ENCODE measurements at regions not wholly inside any gene's neighbourhood (a gene's known extent, or its start where the extent isn't known, plus 50 kb on each side); places are given as distances from the start of the nearest gene placed in this dataset.
"Not testable (repeated sequence)": the region's sequence is repeated elsewhere in the genome, so short reads cannot be mapped to it uniquely, and the experiment has no call there.

DNA sequence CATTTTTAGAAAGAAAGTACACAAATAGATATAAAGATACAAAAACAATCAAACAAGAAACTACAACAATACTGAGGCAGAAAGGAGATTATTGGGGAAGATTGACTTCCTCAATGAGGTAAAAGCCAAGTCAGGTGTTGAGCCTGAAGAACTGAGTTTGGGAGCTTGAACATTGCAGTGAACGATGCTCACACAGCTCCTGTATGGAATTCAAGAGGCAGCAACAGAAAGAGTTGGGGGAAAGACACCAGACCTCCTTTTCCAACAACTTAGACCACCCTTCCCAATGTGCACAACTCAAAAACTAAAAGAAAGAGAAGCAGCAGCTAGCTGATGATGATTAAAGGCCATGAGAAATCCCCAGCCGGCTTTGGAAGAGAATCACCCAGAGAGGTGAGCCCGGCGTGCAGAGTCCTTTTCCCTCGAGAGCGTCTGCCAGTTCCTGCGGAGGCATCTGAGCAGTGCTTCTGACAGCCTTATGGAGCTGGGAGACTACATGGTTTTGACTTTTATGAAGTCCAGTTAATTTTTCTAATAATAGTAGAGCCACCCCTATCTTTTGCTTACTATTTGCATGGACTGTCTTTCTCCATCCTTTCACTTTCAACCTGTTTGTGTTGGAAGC is 106.9 kb upstream of the RFX8 start:
- Histone ChIP-seq H3K27ac (ENCODE audit: low read depth, low read length) (no peak overlapping the region), H3K79me2 (ENCODE audit: insufficient read depth, low read length) (no peaks in the 10 kb centered on the region), H3K36me3 (ENCODE audit: low read length) (no peaks in the 10 kb centered on the region), H3K9me2 (replicated peaks; ENCODE audit: insufficient read depth, low read length) (no peaks in the 10 kb centered on the region), H3K9me3 (ENCODE audit: insufficient read depth, low read length) (0 out of 2 replicates have a peak, but pooled peaks cover 6% of the 10 kb centered on the region), H3K9ac (ENCODE audit: low read length) (no peak overlapping the region), H3F3A (ENCODE audit: insufficient read depth) (no peaks in the 10 kb centered on the region), H3K4me2 (ENCODE audit: low read depth, low read length, poor library complexity, severe bottlenecking) (no peak overlapping the region), H2AFZ (ENCODE audit: low read depth, low read length, severe bottlenecking) (no peak overlapping the region), H3K27me3 (ENCODE audit: low read length) (no peaks in the 10 kb centered on the region), H3K4me3 (ENCODE audit: insufficient read depth, low read length, poor library complexity, severe bottlenecking) (no peak overlapping the region), H4K20me1 (ENCODE audit: low read depth, low read length) (no peaks in the 10 kb centered on the region)
- TF ChIP-seq CTCF (IDR thresholded peaks at IDR 0.05; ENCODE audit: insufficient read depth, low read length, poor library complexity, severe bottlenecking) (no peak), EZH2phosphoT487 (conservative IDR thresholded peaks at IDR 0.05; ENCODE audit: low read length) (no peak)

DNA sequence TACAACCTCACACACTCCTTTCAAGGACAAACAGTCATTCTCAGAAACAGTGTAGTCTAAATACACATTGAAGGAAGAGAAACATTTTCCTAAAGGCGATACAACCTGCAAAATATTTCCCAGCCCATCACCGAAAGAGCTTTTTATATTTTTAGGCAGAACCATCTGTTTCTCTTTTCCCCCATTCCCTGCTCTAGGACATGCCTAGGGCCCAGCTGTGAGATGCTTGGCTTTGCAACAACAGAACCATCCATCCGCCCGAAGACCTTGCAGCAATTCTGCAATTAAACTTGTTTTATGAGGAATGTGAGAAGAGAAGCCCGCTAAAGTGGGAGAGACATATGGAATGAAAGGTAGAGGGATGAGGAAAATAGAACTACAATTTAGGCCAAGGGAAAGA is 105.6 kb upstream of the RFX8 start:
- Histone ChIP-seq H3K9me3 (ENCODE audit: insufficient read depth, low read length) (0 out of 2 replicates have a peak, but pooled peaks cover 6% of the 10 kb centered on the region), H3K4me2 (ENCODE audit: low read depth, low read length, poor library complexity, severe bottlenecking) (no peak overlapping the region), H4K20me1 (ENCODE audit: low read depth, low read length) (no peaks in the 10 kb centered on the region), H3K9me2 (replicated peaks; ENCODE audit: insufficient read depth, low read length) (no peaks in the 10 kb centered on the region), H3K27me3 (ENCODE audit: low read length) (no peaks in the 10 kb centered on the region), H3K4me3 (ENCODE audit: insufficient read depth, low read length, poor library complexity, severe bottlenecking) (no peak overlapping the region), H2AFZ (ENCODE audit: low read depth, low read length, severe bottlenecking) (no peak overlapping the region), H3F3A (ENCODE audit: insufficient read depth) (no peaks in the 10 kb centered on the region), H3K36me3 (ENCODE audit: low read length) (no peaks in the 10 kb centered on the region), H3K9ac (ENCODE audit: low read length) (no peak overlapping the region), H3K27ac (ENCODE audit: low read depth, low read length) (no peak overlapping the region), H3K79me2 (ENCODE audit: insufficient read depth, low read length) (no peaks in the 10 kb centered on the region)
- TF ChIP-seq EZH2phosphoT487 (conservative IDR thresholded peaks at IDR 0.05; ENCODE audit: low read length) = no peak

GRCh38 chr2:101578671-101579070 is 103.8 kb upstream of the RFX8 start:
- Histone ChIP-seq H3K9me3 (ENCODE audit: insufficient read depth, low read length) (no peaks in the 10 kb centered on the region), H3K27ac (ENCODE audit: low read depth, low read length) (no peak overlapping the region), H3K27me3 (ENCODE audit: low read length) (no peaks in the 10 kb centered on the region), H3K9me2 (replicated peaks; ENCODE audit: insufficient read depth, low read length) (no peaks in the 10 kb centered on the region), H3K4me3 (ENCODE audit: insufficient read depth, low read length, poor library complexity, severe bottlenecking) (no peak overlapping the region), H4K20me1 (ENCODE audit: low read depth, low read length) (no peaks in the 10 kb centered on the region), H3K79me2 (ENCODE audit: insufficient read depth, low read length) (no peaks in the 10 kb centered on the region), H2AFZ (ENCODE audit: low read depth, low read length, severe bottlenecking) (no peak overlapping the region), H3K36me3 (ENCODE audit: low read length) (no peaks in the 10 kb centered on the region), H3K9ac (ENCODE audit: low read length) (no peak overlapping the region), H3K4me2 (ENCODE audit: low read depth, low read length, poor library complexity, severe bottlenecking) (no peak overlapping the region), H3F3A (ENCODE audit: insufficient read depth) (no peaks in the 10 kb centered on the region)
- TF ChIP-seq CTCF (IDR thresholded peaks at IDR 0.05; ENCODE audit: insufficient read depth, low read length, poor library complexity, severe bottlenecking) = no peak
- no peak for TF ChIP-seq EZH2phosphoT487 (conservative IDR thresholded peaks at IDR 0.05; ENCODE audit: low read length)

- H3K36me3 ChIP-seq (ENCODE audit: low read length); H3K4me3 ChIP-seq (ENCODE audit: insufficient read depth, low read length, poor library complexity, severe bottlenecking); H3K9me2 ChIP-seq (replicated peaks; ENCODE audit: insufficient read depth, low read length); H2AFZ ChIP-seq (ENCODE audit: low read depth, low read length, severe bottlenecking); H4K20me1 ChIP-seq (ENCODE audit: low read depth, low read length); H3K4me2 ChIP-seq (ENCODE audit: low read depth, low read length, poor library complexity, severe bottlenecking); H3K79me2 ChIP-seq (ENCODE audit: insufficient read depth, low read length); H3K27me3 ChIP-seq (ENCODE audit: low read length); H3K27ac ChIP-seq (ENCODE audit: low read depth, low read length); H3K9ac ChIP-seq (ENCODE audit: low read length); H3K9me3 ChIP-seq (ENCODE audit: insufficient read depth, low read length); H3F3A ChIP-seq (ENCODE audit: insufficient read depth): not testable (repeated sequence)
Observed at GRCh38 chr2:101578135-101578534, 103.2 kb upstream of the RFX8 start.
